GM12874 (cell line): ENCODE measurements at regions not wholly inside any gene's neighbourhood (a gene's known extent, or its start where the extent isn't known, plus 50 kb on each side); places are given as distances from the start of the nearest gene placed in this dataset.

Experiments used
- CTCF ChIP-seq: IDR thresholded peaks from 2 replicates; pipeline ENCODE4 v1.5.1; 2011; ENCODE audit warnings: low read depth, mild to moderate bottlenecking, control low read depth, low read length, moderate library complexity; ENCODE audit not compliant: insufficient read depth

DNA sequence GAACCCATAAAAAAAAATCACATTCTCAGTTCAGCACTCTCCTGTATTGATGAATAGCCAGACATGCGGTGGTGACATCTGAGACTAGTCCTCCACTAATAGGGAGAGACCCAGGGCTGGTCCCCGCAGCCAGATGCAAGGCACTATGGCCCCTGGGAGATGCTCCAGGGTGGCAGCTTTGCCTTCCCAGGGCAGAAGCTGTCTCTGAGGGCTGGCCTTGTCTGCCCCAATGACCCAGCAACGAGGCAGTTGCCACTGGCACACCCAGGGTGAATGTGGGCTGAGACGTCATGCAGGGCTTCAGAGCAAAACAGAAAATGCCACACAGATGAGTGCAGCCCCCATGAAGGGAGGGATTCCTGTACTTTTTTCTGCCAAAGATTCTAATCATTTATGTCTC, 50.1 kb upstream of the GDF10 start:
- TF ChIP-seq CTCF: no peak
